H1 (cell line): ENCODE measurements at regions not wholly inside any gene's neighbourhood (a gene's known extent, or its start where the extent isn't known, plus 50 kb on each side); places are given as distances from the start of the nearest gene placed in this dataset.

Source experiments
- CTCF ChIA-PET: fragments of 300-600 bp; sonication (Branson Sonifier 250); formaldehyde crosslinking; loops from one replicate; lab custom pipeline; 2021; ENCODE audit not compliant: partially characterized antibody; lab: Charles Lee
- POLR2A ChIA-PET: fragments of 300-600 bp; sonication (Branson Sonifier 250); formaldehyde crosslinking; loops from one replicate; lab custom pipeline; 2021; ENCODE audit warnings: inconsistent platforms; ENCODE audit not compliant: partially characterized antibody; lab: Charles Lee
- DNase-seq, 2 experiments: peaks; one replicate each; pipeline versions ENCODE4 v3.0.0 to v3.0.0-alpha.2; 2010 to 2022; ENCODE audit warnings: low spot score in 2 of 2, low read depth in 1 of 2, mixed read lengths in 1 of 2
- FAIRE-seq: peaks from 2 replicates; lab custom pipeline; 2011; peaks lifted over from hg19 to GRCh38; lab: Jason Lieb, UNC
- H2AFZ ChIP-seq: 2 replicates; pipeline ENCODE4 v1.8.1; 2012; ENCODE audit warnings: low read length, inconsistent platforms
- H2AK5ac ChIP-seq: 2 replicates; pipeline ENCODE4 v1.6.1; 2013; ENCODE audit warnings: low read depth, low read length
- H2BK120ac ChIP-seq: replicated peaks from 2 replicates; pipeline ENCODE3; 2013; ENCODE audit warnings: low read depth, low read length, inconsistent platforms
- H2BK12ac ChIP-seq: 2 replicates; pipeline ENCODE4 v1.6.1; 2013; ENCODE audit warnings: low read depth, low read length
- H2BK15ac ChIP-seq: 2 replicates; pipeline ENCODE4 v1.6.1; 2013; ENCODE audit warnings: low read length
- H2BK20ac ChIP-seq: 2 replicates; pipeline ENCODE4 v1.6.1; 2013; ENCODE audit warnings: low read length
- H2BK5ac ChIP-seq: 2 replicates; pipeline ENCODE4 v1.6.1; 2013; ENCODE audit warnings: low read depth, low read length
- H3K14ac ChIP-seq: 2 replicates; pipeline ENCODE4 v1.6.1; 2013; ENCODE audit warnings: inconsistent platforms; ENCODE audit not compliant: insufficient read length
- H3K18ac ChIP-seq: 2 replicates; pipeline ENCODE4 v1.6.1; 2013; ENCODE audit warnings: low read length; ENCODE audit errors: extremely low read depth
- H3K23ac ChIP-seq: 2 replicates; pipeline ENCODE4 v1.6.1; 2013; ENCODE audit warnings: inconsistent platforms; ENCODE audit not compliant: insufficient read length
- H3K23me2 ChIP-seq: 2 replicates; pipeline ENCODE4 v1.6.1; 2013; ENCODE audit warnings: low read depth, low read length
- H3K27ac ChIP-seq: 2 replicates; pipeline ENCODE4 v1.6.1; 2011; ENCODE audit warnings: low read depth, low read length, inconsistent platforms
- H3K27me3 ChIP-seq, 4 experiments: replicated peaks in 1 of 4; 1 replicate in 1 of 4; 2 replicates in 3 of 4; pipeline versions ENCODE4 v1.6.1 to v1.8.1; 2011 to 2013; ENCODE audit warnings: low read length in 3 of 4, mild to moderate bottlenecking in 3 of 4, inconsistent platforms in 2 of 4, mixed read lengths in 2 of 4, moderate library complexity in 1 of 4; ENCODE audit not compliant: control insufficient read depth in 3 of 4, insufficient read depth in 3 of 4; ENCODE audit errors: extremely low read depth in 1 of 4
- H3K36me3 ChIP-seq, 4 experiments: 2 replicates each; pipeline versions ENCODE4 v1.6.1 to v1.8.1; 2011 to 2013; ENCODE audit warnings: mild to moderate bottlenecking in 4 of 4, low read length in 3 of 4, moderate library complexity in 2 of 4, control low read depth in 1 of 4, inconsistent platforms in 1 of 4; ENCODE audit not compliant: insufficient read depth in 4 of 4, control insufficient read depth in 2 of 4
- H3K4ac ChIP-seq: replicated peaks from 2 replicates; pipeline ENCODE3; 2013; ENCODE audit warnings: low read length, low read depth, mixed read lengths, inconsistent platforms; ENCODE audit not compliant: insufficient read length
- H3K4me1 ChIP-seq, 4 experiments: replicated peaks in 1 of 4; 1 replicate in 1 of 4; 2 replicates in 3 of 4; pipeline versions ENCODE4 v1.6.1 to v1.8.1; 2011 to 2013; ENCODE audit warnings: low read length in 3 of 4, inconsistent platforms in 2 of 4, mixed read lengths in 1 of 4; ENCODE audit not compliant: insufficient read depth in 4 of 4, control insufficient read depth in 3 of 4
- H3K4me2 ChIP-seq, 2 experiments: 2 replicates each; pipeline versions ENCODE4 v1.6.1 to v1.8.1; 2011 to 2013; ENCODE audit warnings: low read depth in 2 of 2, low read length in 2 of 2, control low read depth in 1 of 2, inconsistent platforms in 1 of 2, mild to moderate bottlenecking in 1 of 2; ENCODE audit not compliant: insufficient read depth in 1 of 2
- H3K4me3 ChIP-seq, 4 experiments: fragments of 200-600, 300-600 bp in 1 of 4; sonication (generic), shearing (Covaris generic), sonication (Bioruptor Twin) in 1 of 4; 2 replicates each; pipeline versions ENCODE4 v1.5.1 to v1.8.1; 2011 to 2016; ENCODE audit warnings: low read length in 4 of 4, low read depth in 3 of 4, control low read depth in 2 of 4, inconsistent platforms in 2 of 4, mild to moderate bottlenecking in 2 of 4, mixed read lengths in 1 of 4, moderate library complexity in 1 of 4; ENCODE audit not compliant: insufficient read depth in 2 of 4; ENCODE audit errors: extremely low read depth in 1 of 4
- H3K56ac ChIP-seq: replicated peaks from 2 replicates; pipeline ENCODE3; 2013; ENCODE audit warnings: low read depth, mild to moderate bottlenecking, mixed read lengths, low read length, inconsistent platforms; ENCODE audit not compliant: insufficient read length
- H3K79me1 ChIP-seq: 2 replicates; pipeline ENCODE4 v1.6.1; 2013; ENCODE audit warnings: low read depth, low read length, control low read depth
- H3K79me2 ChIP-seq, 2 experiments: 2 replicates each; pipeline versions ENCODE4 v1.6.1 to v1.8.1; 2012 to 2013; ENCODE audit warnings: low read length in 2 of 2, mild to moderate bottlenecking in 2 of 2, inconsistent platforms in 1 of 2; ENCODE audit not compliant: insufficient read depth in 2 of 2, control insufficient read depth in 1 of 2
- H3K9ac ChIP-seq, 4 experiments: replicated peaks in 1 of 4; 1 replicate in 1 of 4; 2 replicates in 3 of 4; pipeline versions ENCODE4 v1.6.1 to v1.8.1; 2011 to 2013; ENCODE audit warnings: low read depth in 3 of 4, low read length in 3 of 4, control low read depth in 2 of 4, mild to moderate bottlenecking in 2 of 4, moderate library complexity in 2 of 4, inconsistent platforms in 1 of 4; ENCODE audit errors: extremely low read depth in 1 of 4
- H3K9me3 ChIP-seq, 2 experiments: 2 replicates each; pipeline versions ENCODE4 v1.6.1 to v1.8.1; 2012 to 2013; ENCODE audit warnings: mild to moderate bottlenecking in 2 of 2, moderate library complexity in 2 of 2, control low read depth in 1 of 2, inconsistent platforms in 1 of 2, low read depth in 1 of 2, low read length in 1 of 2, mixed read lengths in 1 of 2; ENCODE audit not compliant: insufficient read depth in 2 of 2
- H4K20me1 ChIP-seq, 2 experiments: replicated peaks in 1 of 2; 2 replicates each; pipeline versions ENCODE3 to v1.8.1; 2011 to 2013; ENCODE audit warnings: inconsistent platforms in 2 of 2, low read length in 2 of 2, mild to moderate bottlenecking in 1 of 2; ENCODE audit not compliant: insufficient read depth in 2 of 2, control insufficient read depth in 1 of 2
- H4K5ac ChIP-seq: 2 replicates; pipeline ENCODE4 v1.6.1; 2013; ENCODE audit warnings: low read length, low read depth, mixed read lengths, inconsistent platforms; ENCODE audit not compliant: insufficient read length
- H4K8ac ChIP-seq: 2 replicates; pipeline ENCODE4 v1.8.0; 2013; ENCODE audit warnings: mild to moderate bottlenecking, moderate library complexity, low read length, inconsistent platforms; ENCODE audit not compliant: insufficient read depth; ENCODE audit errors: extremely low read depth
- H4K91ac ChIP-seq: replicated peaks from 2 replicates; pipeline ENCODE3; 2013; ENCODE audit warnings: low read length, mixed read lengths, inconsistent platforms; ENCODE audit not compliant: insufficient read length
- ASH2L ChIP-seq: fragments of 200-600, 300-600 bp; sonication (generic); IDR thresholded peaks from one replicate; pipeline ENCODE4 v1.7.1; 2017; ENCODE audit warnings: low read length
- BRCA1 ChIP-seq: IDR thresholded peaks from 2 replicates; pipeline ENCODE4 v1.6.1; 2012; ENCODE audit warnings: low read depth, low read length, improper control_type of control experiment
- CEBPB ChIP-seq: IDR thresholded peaks from 2 replicates; pipeline ENCODE4 v1.6.1; 2012; ENCODE audit warnings: low read depth, low read length
- HDAC6 ChIP-seq: IDR thresholded peaks from one replicate; pipeline ENCODE4 v1.7.1; 2012; ENCODE audit warnings: low read depth, mild to moderate bottlenecking, inconsistent platforms, low read length, moderate library complexity
- NRF1 ChIP-seq: IDR thresholded peaks from 2 replicates; pipeline ENCODE4 v1.6.1; 2011; ENCODE audit warnings: mild to moderate bottlenecking, low read depth, low read length, improper control_type of control experiment
- POLR2A ChIP-seq, 2 experiments: IDR thresholded peaks; 1 replicate in 1 of 2; 2 replicates in 1 of 2; pipeline ENCODE4 v1.6.1; 2011; ENCODE audit warnings: low read depth in 2 of 2, low read length in 2 of 2, mild to moderate bottlenecking in 2 of 2; ENCODE audit errors: control extremely low read depth in 1 of 2
- POLR2AphosphoS5 ChIP-seq: IDR thresholded peaks from 2 replicates; pipeline ENCODE4 v1.6.1; 2011; ENCODE audit warnings: low read depth, low read length
- RBBP5 ChIP-seq: IDR thresholded peaks from 2 replicates; pipeline ENCODE4 v1.7.1; 2012; ENCODE audit warnings: low read depth, mild to moderate bottlenecking, inconsistent platforms, low read length, moderate library complexity, borderline replicate concordance
- SIN3A ChIP-seq, 2 experiments: IDR thresholded peaks in 1 of 2; conservative IDR thresholded peaks in 1 of 2; 2 replicates each; pipeline ENCODE4 v1.6.1; 2011 to 2012; ENCODE audit warnings: low read length in 2 of 2, improper control_type of control experiment in 1 of 2, low read depth in 1 of 2, mild to moderate bottlenecking in 1 of 2
- SIRT6 ChIP-seq: IDR thresholded peaks from one replicate; pipeline ENCODE4 v1.7.1; 2012; ENCODE audit warnings: low read length, inconsistent platforms
- SP4 ChIP-seq: IDR thresholded peaks from 2 replicates; pipeline ENCODE4 v1.6.1; 2012; ENCODE audit warnings: low read length, inconsistent platforms
- TCF12 ChIP-seq: IDR thresholded peaks from 2 replicates; pipeline ENCODE4 v1.6.1; 2011; ENCODE audit warnings: low read depth, mild to moderate bottlenecking, low read length
- WGBS, 2 experiments: shearing (Covaris generic) in 1 of 2; methylation state at CpG; one replicate each; pipeline versions ENCODE4 v1.1.6 to v1.1.7; 2013 to 2015; ENCODE audit warnings: low lambda C conversion rate in 2 of 2, mixed read lengths in 2 of 2, inconsistent platforms in 1 of 2, low coverage in 1 of 2, missing lambda C conversion rate in 1 of 2; ENCODE audit not compliant: insufficient replicate concordance in 2 of 2, insufficient coverage in 1 of 2, insufficient read length in 1 of 2; ENCODE audit errors: extremely low coverage in 1 of 2, missing lambda C conversion rate in 1 of 2; 5-methylcytosine and 5-hydroxymethylcytosine counted together
- TF ChIP-seq, protein P1 (sequence below): IDR thresholded peaks from 2 replicates; pipeline ENCODE4 v1.6.1; 2012; ENCODE audit warnings: low read length, inconsistent platforms

GRCh38 chr3:13240928-13241618, 167.8 kb upstream of the IQSEC1 start:
- H2BK5ac ChIP-seq: no peak overlapping the region
- H3K4me2 ChIP-seq: no peak overlapping the region
- no peaks in the 10 kb centered on the region for H3K79me2 ChIP-seq
- no peaks in the 10 kb centered on the region for H4K20me1 ChIP-seq
- no peaks in the 10 kb centered on the region for H3K79me1 ChIP-seq
- no peak overlapping the region for H3K4me3 ChIP-seq
- ChIA-PET CTCF (interaction anchor here (0.8 to 7.5 kb wide), 15 partner anchors 10 to 259 kb away, joined by 3 to 49 read pairs (median 4); no protein-coding TSS in a partner anchor), POLR2A (interaction anchor here (1.4 kb wide), 1 partner anchor 14 kb away, joined by 4 read pairs; no protein-coding TSS in a partner anchor)
- no peak overlapping the region for H3K4ac ChIP-seq
- WGBS, 2 experiments: 89% methylated on average over 17 of the region's 17 CpGs; no CpG with 5 or more reads in 1 of the 2 experiments
- FAIRE-seq (no peak), DNase-seq (no peak)
- H3K9ac ChIP-seq: no peak overlapping the region
- H3K18ac ChIP-seq: no peak overlapping the region
- no peak overlapping the region for H2BK12ac ChIP-seq
- no peak overlapping the region for H2BK120ac ChIP-seq
- H3K36me3 ChIP-seq: no peaks in the 10 kb centered on the region
- H2BK15ac ChIP-seq: no peak overlapping the region
- H2BK20ac ChIP-seq: no peak overlapping the region; the same call in 1 of the 2 replicates
- H2AK5ac ChIP-seq: no peak overlapping the region
- no peaks in the 10 kb centered on the region for H3K9me3 ChIP-seq
- H3K27ac ChIP-seq: no peak overlapping the region
- no peak overlapping the region for H2AFZ ChIP-seq
- no peaks in the 10 kb centered on the region for H3K27me3 ChIP-seq
- no peak overlapping the region for H4K91ac ChIP-seq
- no peak overlapping the region for H3K23ac ChIP-seq
- no peaks in the 10 kb centered on the region for H3K23me2 ChIP-seq
- no peak overlapping the region for H3K14ac ChIP-seq
- H3K56ac ChIP-seq: no peak overlapping the region
- H3K4me1 ChIP-seq: peaks cover 0 to 6% (median under 1%) of the 10 kb centered on the region in 4 experiments; a peak in 1 of 7 replicates
- H4K8ac ChIP-seq: no peak overlapping the region
- H4K5ac ChIP-seq: no peak overlapping the region
- TF ChIP-seq SP4 (no peak), HDAC6 (no peak), ASH2L (no peak), SIRT6 (no peak), RBBP5 (no peak), BRCA1 (no peak), POLR2AphosphoS5 (no peak), TCF12 (no peak), SIN3A (conservative IDR thresholded peaks at IDR 0.05 in 1 of 2, IDR thresholded peaks at IDR 0.05 in 1 of 2; ENCODE audit: low read depth in 1 of 2, low read length in 2 of 2) (no peak), CEBPB (no peak), NRF1 (no peak), POLR2A (IDR thresholded peaks at IDR 0.05; ENCODE audit: control extremely low read depth in 1 of 2, low read depth in 2 of 2, low read length in 2 of 2) (no peak)
- TF ChIP-seq, protein P1, sequence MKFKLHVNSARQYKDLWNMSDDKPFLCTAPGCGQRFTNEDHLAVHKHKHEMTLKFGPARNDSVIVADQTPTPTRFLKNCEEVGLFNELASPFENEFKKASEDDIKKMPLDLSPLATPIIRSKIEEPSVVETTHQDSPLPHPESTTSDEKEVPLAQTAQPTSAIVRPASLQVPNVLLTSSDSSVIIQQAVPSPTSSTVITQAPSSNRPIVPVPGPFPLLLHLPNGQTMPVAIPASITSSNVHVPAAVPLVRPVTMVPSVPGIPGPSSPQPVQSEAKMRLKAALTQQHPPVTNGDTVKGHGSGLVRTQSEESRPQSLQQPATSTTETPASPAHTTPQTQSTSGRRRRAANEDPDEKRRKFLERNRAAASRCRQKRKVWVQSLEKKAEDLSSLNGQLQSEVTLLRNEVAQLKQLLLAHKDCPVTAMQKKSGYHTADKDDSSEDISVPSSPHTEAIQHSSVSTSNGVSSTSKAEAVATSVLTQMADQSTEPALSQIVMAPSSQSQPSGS: no peak
